ENCODE measurements at regions not wholly inside any gene's neighbourhood (a gene's known extent, or its start where the extent isn't known, plus 50 kb on each side); places are given as distances from the start of the nearest gene placed in this dataset.

DNA sequence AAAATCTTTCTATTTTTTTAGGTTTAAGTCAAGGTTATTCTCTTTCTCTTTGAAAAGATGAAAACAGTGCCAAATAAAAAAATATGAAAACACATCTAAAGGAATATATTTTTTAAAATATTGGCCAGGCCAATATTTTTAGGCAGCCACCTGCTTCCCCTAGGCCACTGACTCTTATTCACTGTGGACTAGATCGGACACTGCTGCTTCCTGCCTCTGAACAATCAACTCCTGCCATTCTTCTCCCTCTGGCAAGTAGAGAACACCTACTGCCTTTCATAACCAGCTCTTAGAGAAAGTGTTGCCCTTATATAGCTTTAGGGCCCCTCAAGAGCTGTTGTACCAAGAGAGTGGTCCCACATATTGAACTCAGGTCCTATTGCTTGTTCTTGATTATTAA is 529.2 kb downstream of the RAPGEF2 start:
- no peak for TF ChIP-seq CTCF (IDR thresholded peaks at IDR 0.05)
- TF ChIP-seq POLR2A (IDR thresholded peaks at IDR 0.05): no peak

Data from lower leg skin (tissue), 3 donors.